Suprapubic skin (tissue), 4 donors: ENCODE measurements at regions not wholly inside any gene's neighbourhood (a gene's known extent, or its start where the extent isn't known, plus 50 kb on each side); places are given as distances from the start of the nearest gene placed in this dataset.

Experiments
- CTCF ChIP-seq, 2 donors: fragments of 200-600 bp in 1 of 2; fragments of 450-650 bp in 1 of 2; sonication (generic) in 1 of 2; IDR thresholded peaks; one replicate each; pipeline ENCODE4 v1.5.1; 2016 to 2019; ENCODE audit warnings: antibody characterized with exemption in 2 of 2, mild to moderate bottlenecking in 1 of 2, moderate library complexity in 1 of 2
- EP300 ChIP-seq: sonication (generic); formaldehyde crosslinking; IDR thresholded peaks from one replicate; pipeline ENCODE4 v1.6.1; 2017; ENCODE audit warnings: antibody characterized with exemption
- POLR2AphosphoS5 ChIP-seq, 3 donors: sonication (generic); formaldehyde crosslinking; IDR thresholded peaks; one replicate each; pipeline ENCODE4 v1.6.1; 2017; ENCODE audit warnings: antibody characterized with exemption in 3 of 3

GRCh38 chr6:81601918-81602317 lies 150.6 kb downstream of the TENT5A start:
- TF ChIP-seq CTCF (IDR thresholded peaks at IDR 0.05) (no peak), POLR2AphosphoS5 (IDR thresholded peaks at IDR 0.05) (no peak), EP300 (no peak)
